Stimulated activated effector memory CD8-positive, alpha-beta T cell treated with anti-CD3 and anti-CD28 coated beads, Interleukin-12 subunit alpha, Interleukin-12 subunit beta, amount 100 ng/mL, for 72 hours (primary cell): ENCODE measurements at regions not wholly inside any gene's neighbourhood (a gene's known extent, or its start where the extent isn't known, plus 50 kb on each side); places are given as distances from the start of the nearest gene placed in this dataset.

Source experiments
- ATAC-seq: fragments of 150-1000 bp; cut with Tn5 transposase; 2 replicates; pipeline ENCODE4 v1.10.0; 2021
- DNase-seq, 2 donors: peaks; one replicate each; pipeline ENCODE4 v3.0.0; 2021 to 2022; ENCODE audit warnings: low spot score in 2 of 2
- H3K27ac Mint-ChIP-seq: one replicate; pipeline ENCODE4 v1.8.0; 2022; ENCODE audit warnings: mild to moderate bottlenecking, mixed read lengths
- H3K36me3 Mint-ChIP-seq: one replicate; pipeline ENCODE4 v1.8.0; 2022; ENCODE audit warnings: mild to moderate bottlenecking, mixed read lengths
- H3K4me1 Mint-ChIP-seq: one replicate; pipeline ENCODE4 v1.8.0; 2022; ENCODE audit warnings: mixed read lengths
- H3K4me3 Mint-ChIP-seq: one replicate; pipeline ENCODE4 v1.8.0; 2022; ENCODE audit warnings: mild to moderate bottlenecking, mixed read lengths
- H3K9me3 Mint-ChIP-seq: one replicate; pipeline ENCODE4 v1.8.0; 2022; ENCODE audit warnings: mixed read lengths

- Mint-ChIP-seq H3K27ac (peak overlapping the region; percentile 90), H3K36me3 (no peaks in the 10 kb centered on the region), H3K4me1 (peaks cover 35% of the 10 kb centered on the region), H3K9me3 (no peaks in the 10 kb centered on the region), H3K4me3 (no peak overlapping the region)
- DNase-seq (no peak), ATAC-seq (no peak)
Observed at GRCh38 chr6:15131651-15132061, 114.2 kb upstream of the JARID2 start.

GRCh38 chr6:15132167-15132566 lies 113.7 kb upstream of the JARID2 start:
- Mint-ChIP-seq H3K9me3 (no peaks in the 10 kb centered on the region), H3K4me1 (peaks cover 35% of the 10 kb centered on the region), H3K27ac (no peak overlapping the region), H3K4me3 (no peak overlapping the region), H3K36me3 (no peaks in the 10 kb centered on the region)
- DNase-seq: no peak
- ATAC-seq: no peak

- H3K36me3 Mint-ChIP-seq: no peaks in the 10 kb centered on the region
- no peak overlapping the region for H3K27ac Mint-ChIP-seq
- peak; percentile 62 for ATAC-seq
- H3K4me1 Mint-ChIP-seq: peaks cover 35% of the 10 kb centered on the region
- no peaks in the 10 kb centered on the region for H3K9me3 Mint-ChIP-seq
- H3K4me3 Mint-ChIP-seq: no peak overlapping the region
- peak in 1 of 2 donors; percentile 54 for DNase-seq
Observed at GRCh38 chr6:15132854-15133670, 112.8 kb upstream of the JARID2 start.

- ATAC-seq: peak; percentile 73
- Mint-ChIP-seq H3K36me3 (no peaks in the 10 kb centered on the region), H3K9me3 (no peaks in the 10 kb centered on the region), H3K4me1 (peaks cover 16% of the 10 kb centered on the region), H3K27ac (no peak overlapping the region), H3K4me3 (no peak overlapping the region)
- no peak for DNase-seq
Observed at GRCh38 chr6:15137086-15137485, 108.8 kb upstream of the JARID2 start.

GRCh38 chr6:15143086-15143485 lies 102.8 kb upstream of the JARID2 start:
- Mint-ChIP-seq H3K4me1 (no peaks in the 10 kb centered on the region), H3K27ac (no peak overlapping the region), H3K36me3 (no peaks in the 10 kb centered on the region), H3K9me3 (no peaks in the 10 kb centered on the region), H3K4me3 (no peak overlapping the region)
- ATAC-seq (no peak), DNase-seq (no peak)

GRCh38 chr6:15143540-15143939 lies 102.3 kb upstream of the JARID2 start:
- ATAC-seq (no peak), DNase-seq (no peak)
- Mint-ChIP-seq H3K36me3 (no peaks in the 10 kb centered on the region), H3K9me3 (no peaks in the 10 kb centered on the region), H3K27ac (no peak overlapping the region), H3K4me1 (no peaks in the 10 kb centered on the region), H3K4me3 (no peak overlapping the region)

- H3K4me1 Mint-ChIP-seq: no peaks in the 10 kb centered on the region
- no peaks in the 10 kb centered on the region for H3K36me3 Mint-ChIP-seq
- ATAC-seq: no peak
- DNase-seq: no peak
- no peak overlapping the region for H3K27ac Mint-ChIP-seq
- no peaks in the 10 kb centered on the region for H3K9me3 Mint-ChIP-seq
- no peak overlapping the region for H3K4me3 Mint-ChIP-seq
Observed at GRCh38 chr6:15145821-15146220, 100.0 kb upstream of the JARID2 start.

- no peak overlapping the region for H3K4me3 Mint-ChIP-seq
Observed at GRCh38 chr6:15147827-15148226, 98.0 kb upstream of the JARID2 start.

GRCh38 chr6:15148356-15148946 lies 97.4 kb upstream of the JARID2 start:
- H3K27ac Mint-ChIP-seq: no peak overlapping the region
- no peaks in the 10 kb centered on the region for H3K36me3 Mint-ChIP-seq
- ATAC-seq: peak; percentile 60
- no peak overlapping the region for H3K4me3 Mint-ChIP-seq
- no peak for DNase-seq
- H3K4me1 Mint-ChIP-seq: no peaks in the 10 kb centered on the region
- no peaks in the 10 kb centered on the region for H3K9me3 Mint-ChIP-seq

More at GRCh38 chr6:15147827-15148226, 98.0 kb upstream of the JARID2 start:
- Mint-ChIP-seq H3K4me1 (no peaks in the 10 kb centered on the region), H3K9me3 (no peaks in the 10 kb centered on the region), H3K36me3 (no peaks in the 10 kb centered on the region), H3K27ac (no peak overlapping the region)
- no peak for ATAC-seq
- DNase-seq: no peak

GRCh38 chr6:15150207-15150606 lies 95.7 kb upstream of the JARID2 start:
- DNase-seq (no peak), ATAC-seq (no peak)
- no peaks in the 10 kb centered on the region for H3K4me1 Mint-ChIP-seq
- no peak overlapping the region for H3K27ac Mint-ChIP-seq
- no peaks in the 10 kb centered on the region for H3K9me3 Mint-ChIP-seq
- H3K36me3 Mint-ChIP-seq: no peaks in the 10 kb centered on the region
- no peak overlapping the region for H3K4me3 Mint-ChIP-seq

- Mint-ChIP-seq H3K4me3 (no peak overlapping the region), H3K27ac (no peak overlapping the region), H3K36me3 (no peaks in the 10 kb centered on the region), H3K4me1 (no peaks in the 10 kb centered on the region), H3K9me3 (no peaks in the 10 kb centered on the region)
- DNase-seq (no peak), ATAC-seq (no peak)
Observed at GRCh38 chr6:15152700-15153099, 93.2 kb upstream of the JARID2 start.

GRCh38 chr6:15153191-15153590 lies 92.7 kb upstream of the JARID2 start:
- DNase-seq (no peak), ATAC-seq (no peak)
- H3K4me1 Mint-ChIP-seq: no peaks in the 10 kb centered on the region
- no peak overlapping the region for H3K27ac Mint-ChIP-seq
- no peaks in the 10 kb centered on the region for H3K9me3 Mint-ChIP-seq
- H3K36me3 Mint-ChIP-seq: no peaks in the 10 kb centered on the region
- H3K4me3 Mint-ChIP-seq: no peak overlapping the region

GRCh38 chr6:15157479-15157878 lies 88.4 kb upstream of the JARID2 start:
- no peaks in the 10 kb centered on the region for H3K36me3 Mint-ChIP-seq
- no peak for DNase-seq
- no peak overlapping the region for H3K27ac Mint-ChIP-seq
- no peaks in the 10 kb centered on the region for H3K9me3 Mint-ChIP-seq
- ATAC-seq: no peak
- no peaks in the 10 kb centered on the region for H3K4me1 Mint-ChIP-seq
- no peak overlapping the region for H3K4me3 Mint-ChIP-seq

- Mint-ChIP-seq H3K36me3 (no peaks in the 10 kb centered on the region), H3K4me3 (no peak overlapping the region), H3K9me3 (no peaks in the 10 kb centered on the region), H3K27ac (no peak overlapping the region), H3K4me1 (no peaks in the 10 kb centered on the region)
- DNase-seq (no peak), ATAC-seq (no peak)
Observed at GRCh38 chr6:15158821-15159619, 86.8 kb upstream of the JARID2 start.

- Mint-ChIP-seq H3K4me1 (no peaks in the 10 kb centered on the region), H3K9me3 (no peaks in the 10 kb centered on the region), H3K27ac (no peak overlapping the region), H3K36me3 (no peaks in the 10 kb centered on the region), H3K4me3 (no peak overlapping the region)
- DNase-seq (no peak), ATAC-seq (no peak)
Observed at GRCh38 chr6:15160812-15161211, 85.1 kb upstream of the JARID2 start.
